MM.1S (cell line): ENCODE measurements at regions not wholly inside any gene's neighbourhood (a gene's known extent, or its start where the extent isn't known, plus 50 kb on each side); places are given as distances from the start of the nearest gene placed in this dataset.

ENCODE experiments used
- DNase-seq: peaks from one replicate; pipeline ENCODE4 v3.0.0-alpha.2; 2015
- H2AFZ ChIP-seq: fragments of 300-600 bp; sonication (generic); 2 replicates; pipeline ENCODE4 v1.6.0; 2016; ENCODE audit warnings: antibody characterized with exemption, low read length
- H3F3A ChIP-seq: fragments of 300-600 bp; sonication (generic); 2 replicates; pipeline ENCODE4 v1.6.1; 2016; ENCODE audit warnings: mild to moderate bottlenecking, antibody characterized with exemption, low read length, moderate library complexity, mixed read lengths; ENCODE audit not compliant: insufficient read depth
- H3K27ac ChIP-seq: fragments of 300-600 bp; sonication (generic); 2 replicates; pipeline ENCODE4 v1.5.1; 2016; ENCODE audit warnings: mild to moderate bottlenecking, low read length
- H3K27me3 ChIP-seq: fragments of 300-600 bp; sonication (generic); replicated peaks from 2 replicates; pipeline ENCODE4 v1.6.0; 2016; ENCODE audit warnings: low read length; ENCODE audit not compliant: insufficient read depth
- H3K36me3 ChIP-seq: fragments of 300-600 bp; sonication (generic); replicated peaks from 2 replicates; pipeline ENCODE4 v1.6.1; 2016; ENCODE audit warnings: mild to moderate bottlenecking, low read length, mixed read lengths; ENCODE audit not compliant: insufficient read depth
- H3K4me1 ChIP-seq: fragments of 300-600 bp; sonication (generic); 2 replicates; pipeline ENCODE4 v1.6.1; 2016; ENCODE audit warnings: low read length, mixed read lengths
- H3K4me2 ChIP-seq: fragments of 300-600 bp; sonication (generic); 2 replicates; pipeline ENCODE4 v1.6.0; 2016; ENCODE audit warnings: low read depth, low read length
- H3K4me3 ChIP-seq: fragments of 300-600 bp; sonication (generic); 2 replicates; pipeline ENCODE4 v1.5.1; 2016; ENCODE audit warnings: low read length, mixed read lengths
- H3K79me2 ChIP-seq: fragments of 300-600 bp; sonication (generic); 2 replicates; pipeline ENCODE4 v1.6.1; 2016; ENCODE audit warnings: mixed run types, low read length, mixed read lengths
- H3K9ac ChIP-seq: fragments of 300-600 bp; sonication (generic); 2 replicates; pipeline ENCODE4 v1.6.1; 2016; ENCODE audit warnings: low read length, mixed read lengths
- H3K9me2 ChIP-seq: fragments of 300-600 bp; sonication (generic); replicated peaks from 2 replicates; pipeline ENCODE4 v1.6.1; 2016; ENCODE audit warnings: mild to moderate bottlenecking, low read length, mixed read lengths; ENCODE audit not compliant: insufficient read depth
- H3K9me3 ChIP-seq: fragments of 300-600 bp; sonication (generic); replicated peaks from 2 replicates; pipeline ENCODE4 v1.6.1; 2016; ENCODE audit warnings: mild to moderate bottlenecking, low read length, mixed read lengths; ENCODE audit not compliant: insufficient read depth
- H4K20me1 ChIP-seq: fragments of 300-600 bp; sonication (generic); 2 replicates; pipeline ENCODE4 v1.6.1; 2016; ENCODE audit warnings: mild to moderate bottlenecking, low read length, moderate library complexity, mixed read lengths; ENCODE audit not compliant: insufficient read depth
- EZH2 ChIP-seq: fragments of 300-600 bp; sonication (generic); optimal IDR thresholded peaks from 2 replicates; pipeline ENCODE3; 2017; ENCODE audit warnings: low read depth, mild to moderate bottlenecking, antibody characterized with exemption, low read length, mixed read lengths
- EZH2phosphoT487 ChIP-seq: fragments of 300-600 bp; sonication (generic); IDR thresholded peaks from 2 replicates; pipeline ENCODE4 v1.6.1; 2018; ENCODE audit warnings: antibody characterized with exemption, low read length
- TF ChIP-seq, protein P1 (sequence below): fragments of 300-600 bp; sonication (generic); IDR thresholded peaks from 2 replicates; pipeline ENCODE4 v1.5.1; 2016; ENCODE audit warnings: antibody characterized with exemption, low read length, mixed read lengths

DNA sequence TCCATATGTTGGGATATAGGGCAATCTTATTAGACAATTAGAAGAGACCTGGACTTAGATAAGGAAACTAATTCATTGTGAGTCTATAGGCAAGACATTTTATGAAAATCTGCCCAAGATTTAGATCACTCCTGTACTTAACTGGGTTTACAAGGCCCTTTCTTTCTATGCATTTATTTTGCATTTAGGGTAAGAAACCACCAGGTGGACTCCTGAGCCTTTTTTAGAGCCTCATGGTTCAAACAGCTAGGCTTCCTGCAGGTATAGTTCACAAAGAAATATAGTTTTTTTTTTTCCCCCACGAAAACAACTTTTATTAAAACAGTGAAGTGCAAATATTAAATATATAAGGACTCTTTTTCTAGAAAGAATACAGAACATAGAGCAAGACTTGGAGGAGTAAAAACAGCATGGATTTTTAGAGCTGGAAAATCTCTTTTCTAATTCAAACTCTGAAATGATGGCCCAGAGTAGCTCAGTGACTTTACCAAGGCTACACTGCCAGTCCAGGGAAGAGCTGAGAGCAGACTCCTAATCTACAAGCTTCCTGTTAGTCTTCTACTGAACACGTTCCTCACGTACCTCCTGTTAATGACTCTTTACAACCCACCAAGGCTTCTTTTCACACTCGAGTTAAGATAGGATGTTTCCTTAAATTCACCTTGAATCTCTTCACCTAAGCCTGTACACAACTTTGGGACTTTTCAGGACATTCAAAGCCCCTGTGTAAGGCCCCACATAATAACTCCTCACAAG lies 400.9 kb upstream of the ATP11B start:
- DNase-seq = peak; percentile 84
- Histone ChIP-seq H3K4me3 (no peak overlapping the region), H3K9me3 (no peaks in the 10 kb centered on the region), H4K20me1 (no peaks in the 10 kb centered on the region), H3K4me1 (peaks cover 74% of the 10 kb centered on the region), H3F3A (peaks cover 43% of the 10 kb centered on the region), H2AFZ (peak overlapping the region; percentile 67), H3K9me2 (no peaks in the 10 kb centered on the region), H3K9ac (peak overlapping the region; percentile 41; the same call in 1 of the 2 replicates), H3K36me3 (no peaks in the 10 kb centered on the region), H3K79me2 (no peaks in the 10 kb centered on the region), H3K27ac (peak overlapping the region; percentile 77), H3K27me3 (no peaks in the 10 kb centered on the region), H3K4me2 (peak overlapping the region; percentile 58)
- TF ChIP-seq, protein P1, sequence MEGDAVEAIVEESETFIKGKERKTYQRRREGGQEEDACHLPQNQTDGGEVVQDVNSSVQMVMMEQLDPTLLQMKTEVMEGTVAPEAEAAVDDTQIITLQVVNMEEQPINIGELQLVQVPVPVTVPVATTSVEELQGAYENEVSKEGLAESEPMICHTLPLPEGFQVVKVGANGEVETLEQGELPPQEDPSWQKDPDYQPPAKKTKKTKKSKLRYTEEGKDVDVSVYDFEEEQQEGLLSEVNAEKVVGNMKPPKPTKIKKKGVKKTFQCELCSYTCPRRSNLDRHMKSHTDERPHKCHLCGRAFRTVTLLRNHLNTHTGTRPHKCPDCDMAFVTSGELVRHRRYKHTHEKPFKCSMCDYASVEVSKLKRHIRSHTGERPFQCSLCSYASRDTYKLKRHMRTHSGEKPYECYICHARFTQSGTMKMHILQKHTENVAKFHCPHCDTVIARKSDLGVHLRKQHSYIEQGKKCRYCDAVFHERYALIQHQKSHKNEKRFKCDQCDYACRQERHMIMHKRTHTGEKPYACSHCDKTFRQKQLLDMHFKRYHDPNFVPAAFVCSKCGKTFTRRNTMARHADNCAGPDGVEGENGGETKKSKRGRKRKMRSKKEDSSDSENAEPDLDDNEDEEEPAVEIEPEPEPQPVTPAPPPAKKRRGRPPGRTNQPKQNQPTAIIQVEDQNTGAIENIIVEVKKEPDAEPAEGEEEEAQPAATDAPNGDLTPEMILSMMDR = peak; percentile 74
- TF ChIP-seq EZH2 (no peak), EZH2phosphoT487 (no peak)

DNA sequence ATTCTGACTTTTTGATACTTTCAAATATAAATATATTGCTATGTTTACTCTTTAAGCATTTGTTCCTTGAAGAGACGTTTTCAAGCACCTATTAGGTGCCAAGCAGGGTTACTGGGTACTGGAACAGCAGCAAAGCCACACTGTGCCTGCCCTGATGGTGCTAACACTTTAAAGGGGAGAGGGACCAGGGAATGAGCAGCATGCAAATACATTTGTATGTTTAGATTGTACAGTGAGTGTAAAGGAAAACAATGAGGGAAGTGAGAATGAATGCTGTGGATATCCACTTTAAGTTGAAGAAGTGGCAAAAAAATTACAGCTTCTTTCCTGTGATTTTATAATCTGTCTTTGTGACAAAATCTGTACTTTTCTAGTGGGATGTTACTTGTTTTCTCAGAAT lies 400.2 kb upstream of the ATP11B start:
- Histone ChIP-seq H3K36me3 (no peaks in the 10 kb centered on the region), H3K4me3 (peak overlapping the region; percentile 21), H3K27me3 (no peaks in the 10 kb centered on the region), H3K27ac (peak overlapping the region; percentile 77), H3K9me3 (no peaks in the 10 kb centered on the region), H3K9ac (peak overlapping the region; percentile 41), H2AFZ (peak overlapping the region; percentile 67), H3K4me1 (peaks cover 74% of the 10 kb centered on the region), H3F3A (peaks cover 43% of the 10 kb centered on the region), H3K79me2 (no peaks in the 10 kb centered on the region), H4K20me1 (no peaks in the 10 kb centered on the region), H3K9me2 (no peaks in the 10 kb centered on the region), H3K4me2 (peak overlapping the region; percentile 58)
- TF ChIP-seq EZH2phosphoT487 = no peak
- no peak for TF ChIP-seq EZH2
- TF ChIP-seq, protein P1 = no peak
- peak; percentile 35 for DNase-seq

DNA sequence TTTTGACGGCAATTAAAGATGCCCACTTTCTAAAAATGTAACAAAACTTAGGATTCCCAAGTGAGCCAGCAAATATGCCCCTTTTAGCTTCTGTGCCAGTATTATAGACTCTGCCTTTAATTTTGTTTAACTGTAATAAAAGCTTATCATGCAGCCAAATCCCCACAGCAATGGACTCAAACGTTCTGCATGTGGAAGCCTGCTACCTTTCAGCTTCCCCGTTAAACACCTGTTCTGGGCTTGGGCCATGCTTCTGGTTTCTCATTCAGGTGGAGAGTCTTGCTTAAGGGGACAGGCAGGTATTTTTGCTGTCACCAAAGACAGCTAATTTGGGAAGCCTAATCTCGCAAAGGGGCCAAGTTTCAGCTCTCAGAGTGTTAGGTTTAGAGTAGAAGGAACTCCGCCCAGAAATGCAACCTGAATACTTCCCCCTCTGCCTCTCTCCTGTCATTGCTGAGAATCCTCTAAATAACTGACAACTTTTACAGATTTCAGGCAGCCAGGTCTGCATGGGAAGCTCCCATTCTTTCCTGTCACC lies 399.4 kb upstream of the ATP11B start:
- Histone ChIP-seq H3K9me2 (no peaks in the 10 kb centered on the region), H3K9me3 (no peaks in the 10 kb centered on the region), H3F3A (peaks cover 37% of the 10 kb centered on the region), H3K4me1 (peaks cover 69% of the 10 kb centered on the region), H2AFZ (peak overlapping the region; percentile 67), H3K9ac (peak overlapping the region; percentile 41), H3K27me3 (no peaks in the 10 kb centered on the region), H3K27ac (peak overlapping the region; percentile 77), H3K4me2 (peak overlapping the region; percentile 58), H3K36me3 (no peaks in the 10 kb centered on the region), H4K20me1 (no peaks in the 10 kb centered on the region), H3K79me2 (no peaks in the 10 kb centered on the region), H3K4me3 (peak overlapping the region; percentile 21)
- DNase-seq = peak; percentile 98
- TF ChIP-seq, protein P1 = no peak
